Suppressor macrophage treated with lipopolysaccharide for 4 hours (primary cell): ENCODE measurements at regions not wholly inside any gene's neighbourhood (a gene's known extent, or its start where the extent isn't known, plus 50 kb on each side); places are given as distances from the start of the nearest gene placed in this dataset.

ENCODE experiments used
- DNase-seq: peaks from one replicate; pipeline ENCODE4 v3.0.0-alpha.2; 2020

- no peak for DNase-seq
These were observed 206.8 kb upstream of the SALL1 start for GRCh38 chr16:51357839-51358238.

DNA sequence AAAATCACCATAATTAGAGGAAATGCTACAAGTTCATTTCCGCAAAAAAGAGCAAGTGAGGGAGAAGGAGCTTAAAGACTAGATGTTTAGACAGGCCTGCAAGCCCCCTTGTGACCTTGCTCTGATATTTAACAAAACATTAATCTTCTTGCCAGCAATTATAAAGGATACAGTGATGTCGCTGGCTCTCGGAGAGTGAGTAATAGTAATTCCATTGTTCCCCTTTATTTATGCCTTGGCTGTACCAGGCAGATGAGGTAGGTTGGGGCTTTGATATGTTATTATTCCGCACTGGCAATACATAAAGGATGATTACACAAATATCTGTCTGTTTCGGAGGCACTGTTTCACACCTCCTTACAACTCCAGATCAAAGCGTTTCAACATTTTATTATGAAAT, 204.8 kb upstream of the SALL1 start:
- no peak for DNase-seq

GRCh38 chr16:51355195-51355594, 204.1 kb upstream of the SALL1 start:
- DNase-seq = no peak

- DNase-seq = no peak
These were observed 202.0 kb upstream of the SALL1 start for GRCh38 chr16:51353055-51353454.

DNA sequence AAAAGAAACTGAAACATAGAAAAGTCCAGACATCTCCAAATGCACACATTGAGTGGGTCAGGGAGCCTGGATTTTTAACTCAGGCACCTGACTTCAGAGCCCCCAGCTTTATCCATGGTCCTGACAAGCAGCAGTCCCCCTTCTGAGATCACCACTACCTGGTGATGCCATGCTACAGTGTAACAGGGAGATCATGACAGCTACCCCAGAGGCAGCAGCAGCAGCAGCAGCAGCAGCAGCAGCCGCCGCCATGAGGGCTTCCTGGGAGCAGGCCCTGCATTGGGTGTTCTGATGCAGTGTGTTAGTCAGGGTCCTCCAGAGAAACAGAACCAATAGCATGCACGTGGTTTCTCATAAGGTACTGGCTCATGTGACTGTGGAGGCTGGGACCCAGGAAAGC, 198.6 kb upstream of the SALL1 start:
- DNase-seq = no peak

GRCh38 chr16:51343411-51343810, 192.3 kb upstream of the SALL1 start:
- no peak for DNase-seq

DNA sequence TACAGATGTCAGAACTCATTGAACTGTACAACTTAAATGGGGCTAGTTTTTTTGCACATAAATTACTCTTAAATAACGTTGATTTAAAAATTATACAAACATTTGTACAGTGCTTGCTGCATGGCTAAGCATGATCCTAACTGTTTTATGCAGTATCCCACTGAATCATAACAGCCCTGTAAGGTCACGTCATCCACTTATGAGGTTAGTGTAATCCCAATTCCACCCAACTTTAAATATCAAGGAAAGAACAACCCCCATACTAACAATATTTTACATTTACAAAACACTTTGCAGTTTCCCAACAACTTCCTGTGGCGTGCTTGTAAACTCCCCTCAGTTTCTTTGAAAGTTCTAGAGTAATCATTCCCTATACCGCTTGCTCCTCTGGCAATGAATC, 190.1 kb upstream of the SALL1 start:
- no peak for DNase-seq

- no peak for DNase-seq
These were observed 186.6 kb upstream of the SALL1 start for GRCh38 chr16:51337662-51338061.

DNA sequence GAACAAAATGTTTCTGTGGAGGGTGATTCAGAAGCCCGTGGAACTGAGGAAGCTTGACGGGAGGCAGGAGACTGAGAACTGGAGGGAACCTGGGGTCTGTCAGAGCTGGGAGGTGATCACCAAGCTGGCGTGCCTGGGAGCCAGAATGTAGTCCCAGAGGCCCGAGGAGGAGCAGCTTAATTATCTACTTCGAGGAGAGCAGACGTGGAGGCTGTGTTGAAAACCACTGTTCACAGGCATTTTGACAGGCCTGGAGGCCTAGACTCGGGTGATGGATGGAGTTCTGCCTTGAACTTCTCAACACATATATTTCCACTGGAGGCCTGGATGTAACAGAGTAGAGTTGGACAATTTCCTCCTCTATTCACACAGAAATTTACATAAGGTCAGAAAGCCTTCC, 177.7 kb upstream of the SALL1 start:
- DNase-seq = no peak

DNA sequence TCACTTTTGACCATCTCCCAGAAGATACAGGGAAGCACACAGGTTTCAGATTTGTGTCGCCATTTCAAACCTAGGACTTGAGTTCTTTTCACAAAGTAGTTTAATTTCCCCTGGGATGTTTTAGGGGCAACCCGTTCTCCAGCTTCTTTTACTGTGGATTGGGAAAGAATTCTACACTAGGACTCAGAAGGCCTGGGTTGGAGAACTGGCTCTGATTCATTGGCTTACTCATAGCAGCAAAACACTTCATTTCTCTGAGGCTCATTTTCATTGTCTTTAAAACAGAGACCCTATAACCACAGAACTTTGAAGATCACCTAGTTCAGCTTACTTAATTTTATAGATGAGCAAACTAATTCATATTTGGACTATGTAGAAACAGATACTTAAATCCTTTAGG, 175.9 kb upstream of the SALL1 start:
- DNase-seq = no peak

- DNase-seq = no peak
These were observed 175.2 kb upstream of the SALL1 start for GRCh38 chr16:51326131-51326856.

- DNase-seq = no peak
These were observed 170.2 kb upstream of the SALL1 start for GRCh38 chr16:51321251-51321650.

DNA sequence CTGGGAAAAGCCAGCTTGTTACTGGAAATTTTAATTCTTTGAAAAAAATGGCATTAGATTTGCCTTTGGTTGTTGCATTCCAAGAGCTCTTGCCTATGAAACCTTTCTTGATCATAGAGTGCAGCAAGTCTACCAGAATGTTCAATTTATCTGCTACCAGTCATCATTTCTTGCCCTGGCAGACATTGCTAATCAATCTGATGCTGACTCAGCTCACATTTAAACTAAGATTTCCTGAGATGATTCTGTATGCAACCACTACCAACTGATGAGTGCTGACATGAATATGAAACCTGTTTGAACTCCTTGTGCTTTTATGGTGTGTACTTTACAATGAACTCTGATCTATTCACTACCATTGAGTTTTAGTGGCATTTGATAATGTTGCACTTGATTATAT, 166.5 kb upstream of the SALL1 start:
- DNase-seq = no peak

GRCh38 chr16:51313198-51313597, 162.1 kb upstream of the SALL1 start:
- no peak for DNase-seq

DNA sequence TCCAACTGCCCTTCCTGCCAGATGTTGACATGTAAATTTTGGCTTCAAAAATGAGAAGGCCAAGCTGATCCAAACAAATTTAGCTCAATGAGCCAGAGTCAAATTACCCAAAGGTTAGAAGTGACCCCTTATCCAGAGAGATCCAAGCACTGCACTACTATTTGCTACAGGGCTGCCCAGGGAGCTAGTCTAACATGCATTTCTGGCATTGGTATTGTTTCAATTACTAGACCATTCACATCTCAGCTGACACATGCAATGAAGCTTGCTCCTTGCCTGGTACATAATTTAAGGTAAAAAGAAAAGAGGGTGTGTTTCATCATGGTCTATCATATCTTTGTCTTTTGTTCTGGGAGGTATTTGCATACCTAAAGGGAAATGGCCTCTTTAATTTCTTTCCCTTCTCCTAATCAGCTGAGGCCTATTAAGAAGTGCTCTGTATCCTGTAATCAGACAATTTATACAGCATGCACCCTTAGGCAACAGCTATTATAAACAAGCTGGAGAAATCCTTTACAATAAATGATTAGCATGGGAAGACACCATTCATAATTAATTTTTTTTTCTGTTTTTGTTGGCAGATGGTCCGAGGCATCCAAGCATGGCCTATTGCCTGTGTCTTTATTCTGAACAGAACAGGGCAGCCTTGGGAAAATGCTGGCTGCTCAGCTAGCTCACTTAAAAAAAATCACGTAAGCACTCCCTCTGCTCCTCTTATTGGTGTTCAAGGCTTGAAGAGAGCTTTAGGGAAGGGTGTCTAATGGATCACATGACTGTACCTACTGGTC, 161.5 kb upstream of the SALL1 start:
- no peak for DNase-seq

DNA sequence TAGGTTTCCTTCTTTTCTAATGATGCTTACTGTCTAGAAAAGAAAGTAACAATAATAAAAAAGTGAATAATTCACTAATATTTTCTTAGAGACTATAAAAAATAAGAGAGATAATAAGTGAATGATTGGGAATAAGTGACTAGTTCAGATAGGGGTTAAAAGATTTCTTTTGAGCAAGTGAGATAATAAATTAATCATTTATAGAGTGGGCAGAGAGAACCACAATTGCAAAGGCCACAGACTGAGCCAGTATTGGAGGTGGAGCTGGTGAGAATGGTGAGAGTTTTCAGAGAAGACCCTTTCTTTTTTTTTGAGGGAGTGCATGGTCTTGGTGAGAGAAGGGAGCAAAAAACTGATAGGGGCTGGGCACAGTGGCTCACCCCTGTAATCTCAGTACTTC, 159.1 kb upstream of the SALL1 start:
- DNase-seq = no peak

DNA sequence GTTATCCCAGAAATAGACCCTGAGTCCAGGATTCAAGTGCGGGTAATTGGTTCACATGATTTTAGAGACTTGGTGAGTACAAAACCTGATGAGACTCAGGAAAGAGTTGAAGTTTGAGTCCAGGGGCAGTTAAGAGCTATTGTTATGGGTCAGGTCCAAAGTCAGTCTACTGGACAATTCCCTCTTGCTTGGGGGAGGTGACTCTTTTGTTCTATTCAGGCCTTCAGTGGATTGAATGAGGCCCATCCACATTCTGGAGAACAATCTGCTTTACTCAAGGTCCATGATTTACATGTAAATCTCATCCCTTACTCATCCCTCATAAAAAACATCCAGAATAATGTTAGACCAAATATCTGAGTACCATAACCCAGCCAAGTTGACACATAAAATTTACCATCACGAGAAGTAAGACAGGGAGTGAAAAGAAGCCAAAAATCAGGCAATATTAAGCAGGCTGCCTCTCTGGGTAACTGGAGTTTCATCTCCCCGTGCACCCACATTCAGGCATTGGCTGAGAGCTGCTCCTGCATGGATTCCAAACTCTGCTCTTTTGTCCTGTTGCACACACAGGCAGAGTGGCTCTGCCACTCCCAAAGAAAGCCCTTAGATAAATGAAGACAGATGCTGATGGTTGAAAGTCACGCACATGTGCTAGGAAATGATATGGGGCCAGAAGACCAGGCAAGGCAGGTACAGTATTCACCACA, 156.0 kb upstream of the SALL1 start:
- DNase-seq = no peak

GRCh38 chr16:51306116-51306515, 155.0 kb upstream of the SALL1 start:
- no peak for DNase-seq

DNA sequence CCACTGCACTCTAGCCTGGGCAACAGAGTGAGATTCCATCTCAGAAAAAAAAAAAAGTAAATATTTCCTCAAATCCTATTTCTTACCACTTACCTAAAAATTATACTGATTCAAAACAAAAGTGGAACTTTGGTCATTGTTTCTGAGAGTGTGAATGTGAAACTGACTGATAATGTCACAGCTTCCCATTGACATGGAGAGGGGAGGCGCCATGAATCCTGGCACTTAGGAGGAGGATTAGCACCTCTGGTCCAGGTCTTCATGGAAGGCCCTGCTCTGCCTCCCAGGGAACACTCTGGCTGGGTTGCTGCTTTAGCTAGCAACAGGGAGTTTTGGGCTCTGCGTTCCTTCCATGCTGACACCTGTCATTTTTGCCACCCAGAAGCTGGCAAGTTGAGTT, 154.3 kb upstream of the SALL1 start:
- no peak for DNase-seq

GRCh38 chr16:51302042-51302441, 151.0 kb upstream of the SALL1 start:
- DNase-seq = no peak

GRCh38 chr16:51298800-51299199, 147.7 kb upstream of the SALL1 start:
- DNase-seq = no peak

DNA sequence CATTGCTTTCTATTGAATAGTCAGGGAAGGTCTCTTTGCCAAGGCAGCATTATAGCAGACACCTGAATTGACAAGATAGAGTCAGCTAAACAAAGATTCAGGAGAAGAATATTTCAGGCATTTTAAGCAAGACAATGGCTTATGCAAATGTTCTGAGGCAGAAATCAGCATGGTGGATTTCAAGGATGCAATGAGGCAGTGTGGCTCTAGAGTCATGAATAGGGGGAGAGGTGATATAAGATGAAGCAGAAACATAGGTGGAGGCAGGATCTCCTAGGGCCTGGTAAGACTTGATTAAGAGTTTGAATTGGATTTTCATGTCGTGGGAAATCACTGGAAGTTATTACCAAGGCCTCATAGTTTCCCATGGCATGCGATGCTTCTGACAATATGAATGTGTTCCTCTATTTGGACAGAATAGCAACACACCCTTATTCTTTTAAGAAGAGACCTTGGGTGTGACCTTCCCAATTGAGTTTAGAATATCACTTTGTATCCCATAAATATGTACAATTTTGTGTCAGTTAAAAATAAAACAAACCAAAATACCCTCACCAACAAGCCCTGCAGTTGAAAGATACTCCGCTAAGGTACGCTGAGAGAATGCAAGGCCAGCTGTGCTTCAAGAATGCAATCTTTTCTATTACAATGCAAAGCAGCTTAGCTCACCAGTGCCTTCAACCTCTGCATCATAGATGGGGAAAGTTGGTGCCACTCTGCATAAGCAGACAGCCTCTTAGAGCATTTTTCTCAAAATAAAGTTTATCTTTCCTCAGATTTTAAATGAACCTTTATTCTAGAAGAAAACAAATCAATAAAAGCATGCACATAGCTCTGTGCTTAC, 139.6 kb upstream of the SALL1 start:
- DNase-seq = no peak

DNA sequence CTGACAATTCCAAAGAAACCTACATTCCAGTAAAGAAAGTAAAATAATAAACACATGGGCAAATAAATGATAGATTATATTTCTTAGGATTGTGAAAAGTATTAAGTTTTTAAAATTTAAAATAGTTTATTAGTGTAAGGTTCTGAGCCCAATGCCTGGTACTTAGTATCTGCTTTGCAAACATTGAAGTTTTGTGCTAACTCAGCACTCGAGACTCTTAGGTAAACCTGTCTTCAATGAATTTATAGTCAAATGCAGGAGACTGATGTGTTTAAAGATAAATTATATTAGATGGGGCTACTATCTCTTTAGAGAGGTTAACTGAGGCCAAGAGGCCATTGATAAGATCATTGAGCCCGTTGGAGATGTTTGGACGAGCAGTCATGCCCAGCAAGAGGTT, 138.3 kb upstream of the SALL1 start:
- no peak for DNase-seq
